ENCODE measurements at regions not wholly inside any gene's neighbourhood (a gene's known extent, or its start where the extent isn't known, plus 50 kb on each side); places are given as distances from the start of the nearest gene placed in this dataset.
"Not testable (repeated sequence)": the region's sequence is repeated elsewhere in the genome, so short reads cannot be mapped to it uniquely, and the experiment has no call there.

GRCh38 chr5:17978954-17979353 is 344.7 kb downstream of the TAF11L14 start:
- DNase-seq (ENCODE audit: low read depth), result no peak

- not testable (repeated sequence) for DNase-seq (ENCODE audit: low read depth)
Measured at GRCh38 chr5:17982626-17983025, 348.4 kb downstream of the TAF11L14 start.

- DNase-seq (ENCODE audit: low read depth), result no peak
Measured at GRCh38 chr5:17989036-17989435, 354.8 kb downstream of the TAF11L14 start.

GRCh38 chr5:17989567-17990563 is 355.6 kb downstream of the TAF11L14 start:
- no peak for DNase-seq (ENCODE audit: low read depth)

- no peak for DNase-seq (ENCODE audit: low read depth)
Measured at GRCh38 chr5:17991775-17992174, 357.5 kb downstream of the TAF11L14 start.

- no peak for DNase-seq (ENCODE audit: low read depth)
Measured at GRCh38 chr5:17992291-17992690, 358.0 kb downstream of the TAF11L14 start.

- DNase-seq (ENCODE audit: low read depth), result no peak
Measured at GRCh38 chr5:17995997-17996396, 361.7 kb downstream of the TAF11L14 start.

GRCh38 chr5:17999858-18000257 is 365.6 kb downstream of the TAF11L14 start:
- DNase-seq (ENCODE audit: low read depth), result no peak

- no peak for DNase-seq (ENCODE audit: low read depth)
Measured at GRCh38 chr5:18000744-18001143, 366.5 kb downstream of the TAF11L14 start.

- no peak for DNase-seq (ENCODE audit: low read depth)
Measured at GRCh38 chr5:18003312-18003711, 369.1 kb downstream of the TAF11L14 start.

GRCh38 chr5:18003784-18004183 is 369.5 kb downstream of the TAF11L14 start:
- DNase-seq (ENCODE audit: low read depth), result no peak

- DNase-seq (ENCODE audit: low read depth), result not testable (repeated sequence)
Measured at GRCh38 chr5:18006235-18006634, 372.0 kb downstream of the TAF11L14 start.

- DNase-seq (ENCODE audit: low read depth), result no peak
Measured at GRCh38 chr5:18008940-18009339, 374.7 kb downstream of the TAF11L14 start.

GRCh38 chr5:18010053-18010452 is 375.8 kb downstream of the TAF11L14 start:
- DNase-seq (ENCODE audit: low read depth), result no peak

- no peak for DNase-seq (ENCODE audit: low read depth)
Measured at GRCh38 chr5:18018472-18018871, 384.2 kb downstream of the TAF11L14 start.

GRCh38 chr5:18023275-18023674 is 389.0 kb downstream of the TAF11L14 start:
- DNase-seq (ENCODE audit: low read depth), result no peak

GRCh38 chr5:18023986-18024385 is 389.7 kb downstream of the TAF11L14 start:
- no peak for DNase-seq (ENCODE audit: low read depth)

GRCh38 chr5:18024542-18024941 is 390.3 kb downstream of the TAF11L14 start:
- no peak for DNase-seq (ENCODE audit: low read depth)

GRCh38 chr5:18027241-18027867 is 393.1 kb downstream of the TAF11L14 start:
- DNase-seq (ENCODE audit: low read depth), result no peak

- no peak for DNase-seq (ENCODE audit: low read depth)
Measured at GRCh38 chr5:18028036-18028435, 393.8 kb downstream of the TAF11L14 start.

GRCh38 chr5:18032744-18033143 is 398.5 kb downstream of the TAF11L14 start:
- no peak for DNase-seq (ENCODE audit: low read depth)

- no peak for DNase-seq (ENCODE audit: low read depth)
Measured at GRCh38 chr5:18036531-18036930, 402.3 kb downstream of the TAF11L14 start.

GRCh38 chr5:18037718-18038117 is 403.5 kb downstream of the TAF11L14 start:
- DNase-seq (ENCODE audit: low read depth), result peak; percentile 3

Measured in iris pigment epithelial cell (primary cell).